ENCODE measurements at regions not wholly inside any gene's neighbourhood (a gene's known extent, or its start where the extent isn't known, plus 50 kb on each side); places are given as distances from the start of the nearest gene placed in this dataset.

DNA sequence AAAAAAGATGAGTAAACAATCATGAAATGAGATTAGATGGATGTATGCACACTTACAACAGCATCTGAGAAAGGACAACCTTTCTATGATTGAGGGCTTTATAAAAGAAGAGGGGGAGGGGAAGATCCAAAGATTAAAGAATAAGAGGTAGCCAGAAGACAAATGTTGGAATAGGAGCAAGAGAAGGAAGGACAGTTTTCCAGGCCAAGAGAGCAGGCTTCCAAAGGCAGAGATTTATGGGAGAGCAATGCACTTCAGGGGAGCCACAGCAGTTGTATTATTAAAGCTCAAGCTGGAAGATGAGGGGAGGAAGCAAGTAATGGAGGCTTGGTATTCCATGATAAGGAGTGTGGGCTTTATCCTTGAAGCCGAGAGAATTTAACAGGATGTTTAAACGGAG lies 110.3 kb upstream of the PTPN13 start:
- no CpG with 5 or more reads among the region's 2 CpGs for WGBS, 2 donors (ENCODE audit: extremely low coverage in 2 of 2, insufficient read length in 2 of 2, insufficient replicate concordance in 1 of 2)
- H3K4me1 ChIP-seq (ENCODE audit: control insufficient read depth in 2 of 2, insufficient read depth in 1 of 2, low read depth in 1 of 2, low read length in 2 of 2), result peaks cover 17 to 41% of the 10 kb centered on the region in 2 donors

DNA sequence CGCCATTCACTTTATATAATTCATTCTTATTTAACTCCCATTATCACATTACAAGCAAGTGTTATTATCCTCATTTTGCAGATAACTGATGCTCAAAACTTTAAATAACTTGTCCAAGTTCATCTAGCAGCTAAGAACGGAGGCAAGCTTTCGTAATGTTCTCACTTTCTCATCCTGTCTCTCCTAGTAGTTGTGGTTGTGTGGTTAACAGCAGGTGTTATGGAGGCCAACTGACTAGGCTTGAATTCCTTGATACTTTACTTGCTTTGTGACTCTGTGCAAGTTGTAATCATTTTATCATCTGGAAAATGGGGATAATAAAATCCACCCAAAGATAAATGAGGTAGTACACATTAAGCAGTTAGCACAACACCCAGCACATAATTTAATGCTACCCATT lies 109.9 kb upstream of the PTPN13 start:
- Histone ChIP-seq H3K4me1 (ENCODE audit: control insufficient read depth in 2 of 2, insufficient read depth in 1 of 2, low read depth in 1 of 2, low read length in 2 of 2) (peaks cover 17 to 38% of the 10 kb centered on the region in 2 donors), H3K27me3 (ENCODE audit: control insufficient read depth in 3 of 3, insufficient read depth in 3 of 3, low read depth in 1 of 3, low read length in 3 of 3) (no peaks in the 10 kb centered on the region), H3K4me3 (ENCODE audit: low read length in 2 of 2) (no peak overlapping the region), H2BK5ac (ENCODE audit: low read length) (no peak overlapping the region), H4K8ac (ENCODE audit: low read depth, low read length) (no peak overlapping the region), H3K14ac (ENCODE audit: low read length) (no peak overlapping the region), H2BK120ac (ENCODE audit: low read depth, low read length) (no peak overlapping the region), H3K23ac (ENCODE audit: low read depth, low read length, poor library complexity) (no peak overlapping the region), H4K91ac (ENCODE audit: low read depth, low read length, poor library complexity) (no peak overlapping the region), H3K79me1 (ENCODE audit: low read depth, low read length) (no peaks in the 10 kb centered on the region), H3K18ac (ENCODE audit: low read length) (no peak overlapping the region), H3K27ac (replicated peaks; ENCODE audit: low read length) (peak overlapping the region; percentile 27), H2BK12ac (ENCODE audit: low read length) (no peak overlapping the region), H3K36me3 (replicated peaks in 1 of 2; ENCODE audit: control insufficient read depth in 2 of 2, insufficient read depth in 2 of 2, low read length in 2 of 2) (no peaks in the 10 kb centered on the region), H3K9ac (ENCODE audit: low read depth, low read length, poor library complexity) (no peak overlapping the region), H2AFZ (ENCODE audit: low read length) (peak overlapping the region; percentile 2), H3K4ac (ENCODE audit: low read length) (no peak overlapping the region), H2AK5ac (ENCODE audit: low read depth, low read length) (no peak overlapping the region), H2BK15ac (ENCODE audit: low read length) (no peak overlapping the region), H3K4me2 (ENCODE audit: insufficient read depth, low read length, poor library complexity, severe bottlenecking) (no peak overlapping the region), H3K9me3 (replicated peaks in 1 of 2; ENCODE audit: control insufficient read depth in 2 of 2, insufficient read depth in 1 of 2, low read depth in 1 of 2, low read length in 2 of 2) (peaks cover 1 to 12% of the 10 kb centered on the region in 2 donors)
- DNase-seq (ENCODE audit: low spot score), result no peak
- no CpG with 5 or more reads among the region's 3 CpGs for WGBS, 2 donors (ENCODE audit: extremely low coverage in 2 of 2, insufficient read length in 2 of 2, insufficient replicate concordance in 1 of 2)

More for the DNA sequence above, 110.3 kb upstream of the PTPN13 start:
- Histone ChIP-seq H3K4ac (ENCODE audit: low read length) (no peak overlapping the region), H3K27me3 (ENCODE audit: control insufficient read depth in 3 of 3, insufficient read depth in 3 of 3, low read depth in 1 of 3, low read length in 3 of 3) (no peaks in the 10 kb centered on the region), H3K9ac (ENCODE audit: low read depth, low read length, poor library complexity) (no peak overlapping the region), H3K23ac (ENCODE audit: low read depth, low read length, poor library complexity) (no peak overlapping the region), H3K4me2 (ENCODE audit: insufficient read depth, low read length, poor library complexity, severe bottlenecking) (no peak overlapping the region), H3K36me3 (replicated peaks in 1 of 2; ENCODE audit: control insufficient read depth in 2 of 2, insufficient read depth in 2 of 2, low read length in 2 of 2) (no peaks in the 10 kb centered on the region), H3K4me3 (ENCODE audit: low read length in 2 of 2) (no peak overlapping the region), H2AK5ac (ENCODE audit: low read depth, low read length) (no peak overlapping the region), H3K9me3 (replicated peaks in 1 of 2; ENCODE audit: control insufficient read depth in 2 of 2, insufficient read depth in 1 of 2, low read depth in 1 of 2, low read length in 2 of 2) (peaks cover 1 to 12% of the 10 kb centered on the region in 2 donors), H2BK5ac (ENCODE audit: low read length) (no peak overlapping the region), H4K8ac (ENCODE audit: low read depth, low read length) (no peak overlapping the region), H2AFZ (ENCODE audit: low read length) (peak overlapping the region; percentile 35), H3K14ac (ENCODE audit: low read length) (no peak overlapping the region), H2BK15ac (ENCODE audit: low read length) (no peak overlapping the region), H3K79me1 (ENCODE audit: low read depth, low read length) (no peaks in the 10 kb centered on the region), H3K18ac (ENCODE audit: low read length) (no peak overlapping the region), H3K27ac (replicated peaks; ENCODE audit: low read length) (peak overlapping the region; percentile 53), H2BK12ac (ENCODE audit: low read length) (no peak overlapping the region), H4K91ac (ENCODE audit: low read depth, low read length, poor library complexity) (no peak overlapping the region), H2BK120ac (ENCODE audit: low read depth, low read length) (no peak overlapping the region)
- DNase-seq (ENCODE audit: low spot score), result no peak

DNA sequence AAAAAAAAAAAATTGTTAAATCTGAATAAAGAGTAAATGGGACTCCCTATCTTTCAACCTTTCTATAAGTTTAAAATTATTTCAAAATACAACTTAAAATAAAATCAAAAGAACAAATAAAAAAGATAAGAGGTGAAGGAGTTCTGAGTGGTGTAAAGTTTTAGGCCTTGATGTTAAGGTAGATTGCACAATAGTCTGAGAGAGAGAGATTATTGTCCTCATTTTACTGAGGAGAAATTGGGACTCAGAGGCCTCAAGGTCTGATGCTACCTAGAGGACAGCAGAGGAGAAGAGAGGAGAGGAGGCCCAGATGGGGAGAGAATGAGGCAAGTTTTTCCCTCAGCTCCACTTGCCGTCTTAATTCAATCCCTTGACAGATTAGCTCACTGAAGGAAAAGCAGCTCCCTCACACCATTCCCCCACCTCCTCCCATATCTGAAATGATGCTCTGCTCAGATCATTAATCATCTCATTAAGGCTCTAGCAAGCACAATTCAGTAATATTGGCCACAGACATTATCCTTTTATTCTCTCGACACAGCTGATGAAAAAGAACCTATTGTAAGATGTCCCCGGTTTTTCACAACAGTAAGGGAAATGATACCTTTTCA lies 106.3 kb upstream of the PTPN13 start:
- no peak overlapping the region for H4K91ac ChIP-seq (ENCODE audit: low read depth, low read length, poor library complexity)
- DNase-seq (ENCODE audit: low spot score), result no peak

DNA sequence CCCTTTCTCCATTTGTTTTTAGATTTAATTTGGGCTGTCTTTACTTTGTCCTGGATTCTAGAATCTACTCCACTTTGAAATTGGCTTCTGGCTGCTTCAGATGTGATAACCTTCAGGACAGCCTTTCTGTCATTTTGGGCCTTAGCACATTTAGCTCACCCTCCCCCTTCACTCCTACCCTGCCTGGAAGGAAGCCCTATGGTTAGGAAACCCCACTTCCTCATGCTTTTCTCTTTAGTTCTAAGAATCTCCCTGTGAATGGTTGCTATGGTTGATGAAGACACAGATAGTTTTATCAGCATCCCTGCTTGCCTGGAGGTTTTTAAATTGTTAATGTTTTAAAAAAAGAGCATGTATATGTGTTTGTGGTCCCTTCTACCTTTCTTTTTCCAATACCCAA lies 100.7 kb upstream of the PTPN13 start:
- H3K4me1 ChIP-seq (ENCODE audit: control insufficient read depth in 2 of 2, insufficient read depth in 1 of 2, low read depth in 1 of 2, low read length in 2 of 2), result peaks cover 11 to 16% of the 10 kb centered on the region in 2 donors
- H3K9me3 ChIP-seq (replicated peaks in 1 of 2; ENCODE audit: control insufficient read depth in 2 of 2, insufficient read depth in 1 of 2, low read depth in 1 of 2, low read length in 2 of 2), result peaks cover 0 to 3% of the 10 kb centered on the region in 2 donors
- H3K27ac ChIP-seq (replicated peaks; ENCODE audit: low read length), result no peak overlapping the region
- no peak overlapping the region for H3K9ac ChIP-seq (ENCODE audit: low read depth, low read length, poor library complexity)
- H2BK12ac ChIP-seq (ENCODE audit: low read length), result no peak overlapping the region
- no peak overlapping the region for H4K8ac ChIP-seq (ENCODE audit: low read depth, low read length)
- no peak overlapping the region for H2AFZ ChIP-seq (ENCODE audit: low read length)
- no peaks in the 10 kb centered on the region for H3K27me3 ChIP-seq (ENCODE audit: control insufficient read depth in 3 of 3, insufficient read depth in 3 of 3, low read depth in 1 of 3, low read length in 3 of 3)
- no peak overlapping the region for H3K4me2 ChIP-seq (ENCODE audit: insufficient read depth, low read length, poor library complexity, severe bottlenecking)
- H3K23ac ChIP-seq (ENCODE audit: low read depth, low read length, poor library complexity), result no peak overlapping the region
- no peak overlapping the region for H2BK5ac ChIP-seq (ENCODE audit: low read length)
- H3K79me1 ChIP-seq (ENCODE audit: low read depth, low read length), result no peaks in the 10 kb centered on the region
- H4K91ac ChIP-seq (ENCODE audit: low read depth, low read length, poor library complexity), result no peak overlapping the region
- no peak overlapping the region for H3K18ac ChIP-seq (ENCODE audit: low read length)
- no peaks in the 10 kb centered on the region for H3K36me3 ChIP-seq (replicated peaks in 1 of 2; ENCODE audit: control insufficient read depth in 2 of 2, insufficient read depth in 2 of 2, low read length in 2 of 2)
- no peak overlapping the region for H2BK15ac ChIP-seq (ENCODE audit: low read length)
- no peak overlapping the region for H2BK120ac ChIP-seq (ENCODE audit: low read depth, low read length)
- no peak for DNase-seq (ENCODE audit: low spot score)
- H3K14ac ChIP-seq (ENCODE audit: low read length), result no peak overlapping the region
- H3K4me3 ChIP-seq (ENCODE audit: low read length in 2 of 2), result no peak overlapping the region
- H2AK5ac ChIP-seq (ENCODE audit: low read depth, low read length), result no peak overlapping the region
- H3K4ac ChIP-seq (ENCODE audit: low read length), result no peak overlapping the region

More for the DNA sequence above, 106.3 kb upstream of the PTPN13 start:
- Histone ChIP-seq H2AFZ (ENCODE audit: low read length) (no peak overlapping the region), H2AK5ac (ENCODE audit: low read depth, low read length) (no peak overlapping the region), H3K9me3 (replicated peaks in 1 of 2; ENCODE audit: control insufficient read depth in 2 of 2, insufficient read depth in 1 of 2, low read depth in 1 of 2, low read length in 2 of 2) (peaks cover 1 to 12% of the 10 kb centered on the region in 2 donors), H3K27ac (replicated peaks; ENCODE audit: low read length) (no peak overlapping the region), H3K23ac (ENCODE audit: low read depth, low read length, poor library complexity) (no peak overlapping the region), H3K4me1 (ENCODE audit: control insufficient read depth in 2 of 2, insufficient read depth in 1 of 2, low read depth in 1 of 2, low read length in 2 of 2) (peaks cover 12 to 17% of the 10 kb centered on the region in 2 donors), H2BK12ac (ENCODE audit: low read length) (no peak overlapping the region), H3K18ac (ENCODE audit: low read length) (no peak overlapping the region), H3K4me2 (ENCODE audit: insufficient read depth, low read length, poor library complexity, severe bottlenecking) (no peak overlapping the region), H2BK5ac (ENCODE audit: low read length) (no peak overlapping the region), H2BK120ac (ENCODE audit: low read depth, low read length) (no peak overlapping the region), H3K4me3 (ENCODE audit: low read length in 2 of 2) (no peak overlapping the region), H2BK15ac (ENCODE audit: low read length) (no peak overlapping the region), H3K4ac (ENCODE audit: low read length) (no peak overlapping the region), H3K9ac (ENCODE audit: low read depth, low read length, poor library complexity) (no peak overlapping the region), H3K14ac (ENCODE audit: low read length) (no peak overlapping the region), H3K79me1 (ENCODE audit: low read depth, low read length) (no peaks in the 10 kb centered on the region), H4K8ac (ENCODE audit: low read depth, low read length) (no peak overlapping the region), H3K36me3 (replicated peaks in 1 of 2; ENCODE audit: control insufficient read depth in 2 of 2, insufficient read depth in 2 of 2, low read length in 2 of 2) (no peaks in the 10 kb centered on the region), H3K27me3 (ENCODE audit: control insufficient read depth in 3 of 3, insufficient read depth in 3 of 3, low read depth in 1 of 3, low read length in 3 of 3) (no peaks in the 10 kb centered on the region)
- no CpG with 5 or more reads among the region's 3 CpGs for WGBS, 2 donors (ENCODE audit: extremely low coverage in 2 of 2, insufficient read length in 2 of 2, insufficient replicate concordance in 1 of 2)

All from neuronal stem cell (in vitro differentiated cells).